ENCODE measurements at regions not wholly inside any gene's neighbourhood (a gene's known extent, or its start where the extent isn't known, plus 50 kb on each side); places are given as distances from the start of the nearest gene placed in this dataset.

DNA sequence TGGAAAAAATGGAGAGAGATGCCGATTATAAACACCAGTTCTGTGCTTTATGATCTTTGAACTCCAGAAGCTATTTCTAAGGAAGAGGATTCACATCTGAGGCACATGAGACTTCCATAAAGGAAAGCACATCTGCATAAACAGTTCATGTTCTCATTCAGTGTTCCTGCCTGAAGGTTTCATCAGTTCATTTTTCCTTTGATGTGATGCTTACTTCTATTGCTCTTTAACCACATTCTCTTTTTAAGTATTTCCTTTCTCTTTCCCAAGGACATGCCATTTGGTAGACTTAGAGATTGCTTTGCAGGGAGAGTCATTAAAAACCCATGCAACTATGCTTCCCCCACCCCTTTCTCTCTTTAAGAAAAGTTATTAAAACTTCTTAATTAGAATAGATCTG lies 387.0 kb upstream of the FLRT2 start:
- no peak overlapping the region for H3K4me3 Mint-ChIP-seq
- no peaks in the 10 kb centered on the region for H3K36me3 Mint-ChIP-seq (ENCODE audit: insufficient read depth)
- ATAC-seq = no peak
- H3K4me1 Mint-ChIP-seq (ENCODE audit: low read depth) = no peaks in the 10 kb centered on the region
- H3K27me3 Mint-ChIP-seq (ENCODE audit: low read depth) = no peaks in the 10 kb centered on the region
- H3K9me3 Mint-ChIP-seq = peaks cover 17% of the 10 kb centered on the region
- DNase-seq = no peak

DNA sequence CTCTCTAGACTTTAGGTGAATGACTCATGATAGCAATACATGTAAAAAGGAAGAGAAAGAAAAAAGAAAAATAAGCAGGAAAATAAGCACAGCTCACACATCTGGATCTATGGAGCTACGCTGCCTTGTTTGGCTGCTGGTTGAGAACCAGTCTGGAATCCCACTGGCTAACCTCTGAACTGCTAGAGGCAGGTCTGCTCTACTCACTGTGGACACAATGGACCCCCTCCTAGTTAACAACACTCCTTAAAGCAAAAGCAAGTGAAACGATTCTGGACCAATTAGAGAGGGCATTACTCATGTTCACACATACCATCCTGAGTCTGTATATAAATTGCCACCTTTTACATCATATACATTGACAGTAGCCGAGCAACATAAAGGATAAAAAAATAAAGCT lies 383.2 kb upstream of the FLRT2 start:
- Mint-ChIP-seq H3K36me3 (ENCODE audit: insufficient read depth) (no peaks in the 10 kb centered on the region), H3K4me3 (no peak overlapping the region), H3K4me1 (ENCODE audit: low read depth) (no peaks in the 10 kb centered on the region), H3K9me3 (peaks cover 14% of the 10 kb centered on the region), H3K27me3 (ENCODE audit: low read depth) (no peaks in the 10 kb centered on the region)
- DNase-seq = no peak
- ATAC-seq = no peak

DNA sequence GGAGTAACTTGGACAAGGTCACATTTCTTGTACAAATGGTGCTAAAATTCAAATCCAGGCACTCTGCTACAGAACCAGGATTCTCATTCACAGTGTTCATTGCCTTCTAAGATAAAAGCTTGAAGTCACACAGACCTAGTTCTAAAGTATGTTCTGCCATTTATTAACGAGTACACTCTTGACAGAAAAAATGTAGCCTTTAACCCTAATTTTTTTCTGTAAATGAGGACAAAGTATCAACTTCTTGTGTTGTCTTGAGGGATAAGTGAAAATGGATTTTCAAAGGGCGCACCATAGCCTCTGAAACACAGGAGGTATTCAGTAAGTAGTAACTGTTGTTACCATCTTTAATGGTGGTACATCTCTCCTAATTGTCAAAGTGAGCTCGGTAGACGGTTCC lies 379.8 kb upstream of the FLRT2 start:
- peaks cover 6% of the 10 kb centered on the region for H3K9me3 Mint-ChIP-seq

DNA sequence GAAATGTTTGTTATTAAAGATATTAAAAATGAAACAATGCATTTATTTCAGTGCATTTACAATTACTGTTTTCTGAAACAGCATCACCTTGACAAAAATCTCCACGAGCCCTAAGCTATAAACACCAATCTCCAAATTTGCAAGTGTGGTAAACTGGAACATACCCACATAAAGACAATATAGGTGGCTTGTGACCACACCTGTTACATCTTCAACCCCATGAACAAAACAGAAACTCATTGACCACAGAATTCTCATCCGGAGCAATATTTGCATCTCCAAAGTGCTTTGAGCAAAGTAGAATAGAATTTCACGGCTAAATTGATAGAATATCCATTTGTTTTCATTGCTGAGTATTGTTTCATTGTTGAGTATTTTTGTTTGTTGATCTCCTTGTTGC lies 375.2 kb upstream of the FLRT2 start:
- Mint-ChIP-seq H3K4me1 (ENCODE audit: low read depth) (no peaks in the 10 kb centered on the region), H3K4me3 (no peak overlapping the region), H3K36me3 (ENCODE audit: insufficient read depth) (no peaks in the 10 kb centered on the region), H3K27me3 (ENCODE audit: low read depth) (no peaks in the 10 kb centered on the region), H3K9me3 (peaks cover 11% of the 10 kb centered on the region)
- ATAC-seq (no peak), DNase-seq (no peak)

More for the DNA sequence above, 379.8 kb upstream of the FLRT2 start:
- no peak overlapping the region for H3K4me3 Mint-ChIP-seq
- H3K4me1 Mint-ChIP-seq (ENCODE audit: low read depth) = no peaks in the 10 kb centered on the region
- no peak for ATAC-seq
- DNase-seq = no peak
- no peaks in the 10 kb centered on the region for H3K27me3 Mint-ChIP-seq (ENCODE audit: low read depth)
- no peaks in the 10 kb centered on the region for H3K36me3 Mint-ChIP-seq (ENCODE audit: insufficient read depth)

DNA sequence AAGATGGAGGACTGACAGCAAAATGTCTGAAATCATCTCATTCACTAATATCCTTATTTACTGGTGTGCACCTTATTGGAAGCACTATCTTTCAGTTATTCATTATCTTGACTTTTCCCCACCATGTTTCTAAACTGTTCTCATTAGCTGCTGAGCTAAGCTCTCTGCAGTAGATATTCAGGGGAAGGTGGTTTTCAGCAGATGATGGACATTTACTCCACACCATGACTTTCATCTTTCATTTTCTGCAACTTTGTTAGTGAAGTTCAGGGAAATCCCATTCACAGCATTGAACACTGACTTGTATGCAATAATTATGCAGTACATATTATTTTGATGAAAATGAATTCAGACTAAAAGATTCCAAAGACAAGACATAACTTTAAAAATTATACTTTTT lies 373.6 kb upstream of the FLRT2 start:
- Mint-ChIP-seq H3K27me3 (ENCODE audit: low read depth) (no peaks in the 10 kb centered on the region), H3K9me3 (peaks cover 11% of the 10 kb centered on the region), H3K36me3 (ENCODE audit: insufficient read depth) (no peaks in the 10 kb centered on the region), H3K4me1 (ENCODE audit: low read depth) (no peaks in the 10 kb centered on the region), H3K4me3 (no peak overlapping the region)
- ATAC-seq (no peak), DNase-seq (no peak)

DNA sequence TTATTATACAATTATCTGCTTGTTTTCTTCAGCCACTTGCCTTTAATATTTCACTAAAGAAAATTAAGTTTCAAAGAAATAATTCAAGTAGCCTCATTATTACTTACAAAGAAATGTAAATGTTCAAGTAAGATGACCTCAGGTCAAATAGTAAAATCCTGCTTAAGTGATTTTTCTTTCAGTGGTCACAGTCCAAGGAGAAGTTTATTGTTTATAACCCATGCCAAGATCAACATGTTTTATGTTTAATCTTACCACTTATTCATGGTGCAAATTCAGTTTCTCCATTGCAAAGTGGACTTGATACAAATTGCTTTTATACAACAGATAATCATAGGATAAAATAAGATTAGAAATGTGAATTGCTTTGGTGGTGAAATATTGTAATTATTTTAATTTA lies 370.2 kb upstream of the FLRT2 start:
- no peak for ATAC-seq
- H3K4me3 Mint-ChIP-seq = no peak overlapping the region

DNA sequence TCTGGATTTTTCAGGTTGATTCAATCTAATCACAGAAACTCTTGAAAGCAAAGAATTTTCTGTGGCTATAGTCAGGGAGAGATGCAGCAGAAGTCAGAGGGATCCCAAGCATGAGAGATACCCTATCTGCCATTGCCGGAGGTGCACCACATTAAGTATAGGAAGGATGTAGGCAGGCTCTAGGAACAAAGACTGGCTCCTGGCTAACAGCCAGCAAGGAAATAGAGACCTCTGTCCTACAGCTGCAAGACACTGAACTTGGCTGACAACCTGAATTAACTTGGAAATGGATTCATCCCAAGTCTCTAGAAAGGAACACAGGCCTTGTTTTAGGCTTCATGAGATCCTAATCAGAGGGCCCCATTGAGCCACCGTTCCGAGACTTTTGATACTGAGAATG lies 364.9 kb upstream of the FLRT2 start:
- ATAC-seq = no peak
- Mint-ChIP-seq H3K4me1 (ENCODE audit: low read depth) (no peaks in the 10 kb centered on the region), H3K9me3 (peaks cover 17% of the 10 kb centered on the region), H3K36me3 (ENCODE audit: insufficient read depth) (no peaks in the 10 kb centered on the region), H3K4me3 (no peak overlapping the region), H3K27me3 (ENCODE audit: low read depth) (no peaks in the 10 kb centered on the region)
- no peak for DNase-seq

More for the DNA sequence above, 370.2 kb upstream of the FLRT2 start:
- no peak for DNase-seq
- Mint-ChIP-seq H3K9me3 (peaks cover 28% of the 10 kb centered on the region), H3K36me3 (ENCODE audit: insufficient read depth) (no peaks in the 10 kb centered on the region), H3K4me1 (ENCODE audit: low read depth) (no peaks in the 10 kb centered on the region), H3K27me3 (ENCODE audit: low read depth) (no peaks in the 10 kb centered on the region)

DNA sequence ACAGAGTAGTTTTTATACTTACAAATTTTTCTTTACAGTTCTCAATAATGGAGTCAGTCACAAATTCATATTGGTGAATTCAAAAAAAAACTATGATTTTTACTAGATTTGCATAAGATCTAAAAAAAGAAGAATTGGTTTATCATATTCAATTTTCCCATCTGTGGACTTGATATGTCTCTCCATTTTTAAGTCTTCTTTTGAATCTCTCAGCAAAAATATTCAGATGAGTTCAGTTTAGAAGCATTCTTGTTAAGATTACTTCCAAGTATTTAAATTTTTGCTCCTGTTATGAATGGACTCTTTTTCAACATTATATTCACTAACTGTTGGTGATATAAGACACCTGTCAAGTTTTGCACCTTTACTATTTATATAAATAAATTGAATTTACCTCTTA lies 360.6 kb upstream of the FLRT2 start:
- no peaks in the 10 kb centered on the region for H3K36me3 Mint-ChIP-seq (ENCODE audit: insufficient read depth)
- peaks cover 9% of the 10 kb centered on the region for H3K9me3 Mint-ChIP-seq
- DNase-seq (no peak), ATAC-seq (no peak)
- no peak overlapping the region for H3K4me3 Mint-ChIP-seq
- H3K4me1 Mint-ChIP-seq (ENCODE audit: low read depth) = no peaks in the 10 kb centered on the region
- H3K27me3 Mint-ChIP-seq (ENCODE audit: low read depth) = no peaks in the 10 kb centered on the region

DNA sequence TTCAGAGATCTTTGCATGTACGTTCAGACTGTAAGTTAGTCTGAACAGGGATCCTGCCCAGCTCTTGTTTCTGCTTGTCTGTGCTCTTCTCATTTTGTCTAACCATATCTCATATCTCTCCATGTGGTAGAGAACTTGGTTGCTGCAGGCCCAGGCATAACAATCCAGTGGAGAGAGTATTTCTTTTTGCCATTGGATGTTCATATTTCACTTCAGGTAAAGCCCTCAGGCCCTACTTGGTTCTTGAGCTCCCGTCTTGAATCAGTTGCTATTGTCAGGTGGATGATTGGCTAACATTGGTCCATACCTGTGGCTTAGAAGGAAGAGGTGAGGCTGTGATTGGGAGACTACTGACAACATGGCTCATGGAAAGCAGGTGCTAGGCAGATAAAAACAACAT lies 357.7 kb upstream of the FLRT2 start:
- Mint-ChIP-seq H3K27me3 (ENCODE audit: low read depth) (no peaks in the 10 kb centered on the region), H3K4me3 (no peak overlapping the region), H3K9me3 (peaks cover 17% of the 10 kb centered on the region), H3K4me1 (ENCODE audit: low read depth) (no peaks in the 10 kb centered on the region), H3K36me3 (ENCODE audit: insufficient read depth) (no peaks in the 10 kb centered on the region)
- ATAC-seq (no peak), DNase-seq (no peak)

DNA sequence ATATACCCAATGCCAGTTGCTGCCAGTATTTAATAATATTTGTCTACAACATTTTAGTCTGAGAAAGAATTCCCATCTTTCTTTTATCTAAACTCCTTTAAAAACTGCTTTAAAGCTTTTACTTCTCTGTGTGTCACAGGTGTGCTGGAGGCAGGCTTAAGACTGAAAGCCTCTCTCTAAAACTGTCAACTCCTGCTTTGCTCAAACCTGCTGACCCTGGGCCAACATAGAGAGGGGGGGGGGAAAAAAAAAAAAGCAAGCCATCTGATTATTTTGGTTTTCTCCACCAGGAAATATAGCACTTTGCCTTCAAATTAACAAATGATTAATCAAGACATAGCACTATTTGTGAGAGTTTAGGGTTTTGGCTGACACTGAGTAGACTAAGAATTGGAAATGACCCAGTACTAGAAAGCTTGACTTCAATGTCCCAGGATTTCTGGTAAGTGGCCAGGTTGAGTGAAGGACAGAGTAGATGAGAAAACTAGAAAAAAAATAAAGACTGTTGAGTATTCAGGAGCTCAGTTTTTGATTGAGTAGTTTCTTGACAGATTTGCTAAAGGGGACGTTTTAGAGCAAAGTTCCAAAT lies 357.0 kb upstream of the FLRT2 start:
- peaks cover 21% of the 10 kb centered on the region for H3K9me3 Mint-ChIP-seq
- H3K36me3 Mint-ChIP-seq (ENCODE audit: insufficient read depth) = no peaks in the 10 kb centered on the region
- H3K4me1 Mint-ChIP-seq (ENCODE audit: low read depth) = no peaks in the 10 kb centered on the region
- ATAC-seq (no peak), DNase-seq (no peak)
- no peak overlapping the region for H3K4me3 Mint-ChIP-seq
- H3K27me3 Mint-ChIP-seq (ENCODE audit: low read depth) = no peaks in the 10 kb centered on the region

DNA sequence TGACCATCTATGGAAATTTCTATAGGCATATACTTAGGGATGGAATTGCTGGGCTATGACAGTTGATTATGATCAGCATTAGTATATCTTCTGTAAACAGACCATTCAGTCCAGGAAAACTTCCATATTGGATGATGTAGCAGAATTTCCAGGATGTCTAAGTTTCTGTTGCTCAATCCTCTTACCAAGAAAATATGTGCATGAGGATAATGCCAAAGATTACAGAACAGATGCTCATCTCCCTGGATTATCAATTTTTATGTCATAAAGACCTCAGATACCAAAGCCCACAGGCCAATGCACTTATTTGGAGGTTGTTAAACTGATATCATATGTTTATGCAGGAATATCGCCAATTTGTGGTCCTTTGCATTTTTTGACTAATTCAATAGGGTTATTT lies 354.4 kb upstream of the FLRT2 start:
- no peak overlapping the region for H3K4me3 Mint-ChIP-seq
- ATAC-seq = no peak
- no peaks in the 10 kb centered on the region for H3K27me3 Mint-ChIP-seq (ENCODE audit: low read depth)
- no peaks in the 10 kb centered on the region for H3K36me3 Mint-ChIP-seq (ENCODE audit: insufficient read depth)
- H3K9me3 Mint-ChIP-seq = peaks cover 21% of the 10 kb centered on the region
- H3K4me1 Mint-ChIP-seq (ENCODE audit: low read depth) = no peaks in the 10 kb centered on the region
- no peak for DNase-seq

DNA sequence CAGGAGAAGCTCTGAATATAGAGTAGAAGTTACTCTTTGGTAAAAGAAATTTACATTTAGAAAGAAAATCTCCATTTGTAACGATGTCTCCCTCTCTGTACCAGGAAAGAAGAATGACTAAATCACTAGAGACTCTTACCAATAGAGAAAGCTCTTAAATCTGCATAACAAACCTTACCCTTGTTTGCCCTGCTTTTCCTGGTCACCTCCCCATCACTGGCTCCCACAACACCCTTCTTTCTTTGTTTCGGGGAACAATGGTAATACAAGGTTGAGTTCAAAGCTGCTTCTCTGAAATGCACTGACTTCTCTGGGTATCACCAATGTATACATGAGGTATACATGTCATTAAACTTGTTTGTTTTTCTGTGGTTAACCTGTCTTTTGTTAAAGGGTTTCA lies 351.1 kb upstream of the FLRT2 start:
- DNase-seq (no peak), ATAC-seq (no peak)
- H3K4me1 Mint-ChIP-seq (ENCODE audit: low read depth) = no peaks in the 10 kb centered on the region
- H3K4me3 Mint-ChIP-seq = no peak overlapping the region
- H3K27me3 Mint-ChIP-seq (ENCODE audit: low read depth) = no peaks in the 10 kb centered on the region
- peaks cover 17% of the 10 kb centered on the region for H3K9me3 Mint-ChIP-seq
- no peaks in the 10 kb centered on the region for H3K36me3 Mint-ChIP-seq (ENCODE audit: insufficient read depth)

DNA sequence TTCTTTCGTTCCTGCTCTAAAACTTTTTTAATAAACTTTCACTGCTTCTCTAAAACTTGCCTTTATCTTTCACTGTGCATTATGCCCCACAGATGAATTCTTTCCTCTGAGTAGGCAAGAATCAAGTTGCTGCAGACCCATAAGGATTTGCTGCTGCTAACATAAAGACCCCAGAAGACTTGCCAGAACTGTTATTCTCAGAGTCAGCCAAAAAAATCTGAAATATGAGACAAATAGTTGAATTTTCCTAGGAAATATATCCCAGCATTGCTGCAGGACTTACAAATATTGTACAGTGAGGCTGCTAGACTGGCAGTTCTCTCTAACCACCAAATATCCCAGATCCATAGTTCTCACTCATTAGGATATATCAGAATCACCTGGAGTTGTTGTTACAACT lies 349.1 kb upstream of the FLRT2 start:
- DNase-seq (no peak), ATAC-seq (no peak)
- Mint-ChIP-seq H3K4me3 (no peak overlapping the region), H3K36me3 (ENCODE audit: insufficient read depth) (no peaks in the 10 kb centered on the region), H3K4me1 (ENCODE audit: low read depth) (no peaks in the 10 kb centered on the region), H3K9me3 (peaks cover 15% of the 10 kb centered on the region), H3K27me3 (ENCODE audit: low read depth) (no peaks in the 10 kb centered on the region)

DNA sequence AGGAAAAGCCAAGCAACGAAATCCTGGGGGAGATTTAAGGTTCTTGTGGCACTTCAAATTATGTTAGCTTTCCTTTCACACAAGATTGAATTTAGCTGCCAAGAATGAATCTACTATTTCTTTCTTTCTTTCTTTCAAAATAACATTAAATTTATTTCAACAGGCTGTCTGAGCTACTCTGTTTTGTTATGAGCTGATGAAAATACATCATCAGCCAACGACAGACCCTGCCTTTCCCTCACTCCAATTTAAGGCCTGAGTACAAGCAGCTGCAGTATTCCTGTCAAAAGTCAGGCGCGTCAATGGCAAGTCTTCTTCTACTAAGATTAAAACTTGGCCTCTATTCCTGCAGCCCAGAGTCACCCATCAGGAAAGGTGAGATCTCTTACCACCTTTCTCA lies 347.7 kb upstream of the FLRT2 start:
- no peak overlapping the region for H3K4me3 Mint-ChIP-seq
- ATAC-seq = no peak

DNA sequence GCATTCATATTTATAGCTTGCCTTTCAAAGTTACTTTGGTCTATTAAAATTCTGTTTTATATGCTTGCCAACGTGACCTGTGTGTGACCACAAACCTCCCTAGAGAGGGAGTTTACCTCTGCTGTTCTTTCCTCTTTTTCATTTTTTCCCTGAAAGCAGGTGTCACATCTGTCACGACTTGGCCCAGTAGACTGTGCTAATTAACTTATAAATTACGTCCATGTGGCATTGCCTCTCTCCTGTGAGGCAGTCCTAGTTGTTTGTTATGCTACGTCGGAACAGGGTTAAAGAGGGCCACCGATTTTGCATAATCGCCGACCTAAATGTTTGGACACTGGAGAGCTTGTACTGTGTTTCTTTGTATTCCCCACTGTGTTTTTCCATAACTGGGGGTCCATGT lies 343.9 kb upstream of the FLRT2 start:
- ATAC-seq (no peak), DNase-seq (no peak)
- Mint-ChIP-seq H3K4me3 (no peak overlapping the region), H3K27me3 (ENCODE audit: low read depth) (no peaks in the 10 kb centered on the region), H3K4me1 (ENCODE audit: low read depth) (no peaks in the 10 kb centered on the region), H3K36me3 (ENCODE audit: insufficient read depth) (no peaks in the 10 kb centered on the region), H3K9me3 (peaks cover 20% of the 10 kb centered on the region)

More for the DNA sequence above, 347.7 kb upstream of the FLRT2 start:
- DNase-seq = no peak
- peaks cover 16% of the 10 kb centered on the region for H3K9me3 Mint-ChIP-seq
- no peaks in the 10 kb centered on the region for H3K36me3 Mint-ChIP-seq (ENCODE audit: insufficient read depth)
- H3K4me1 Mint-ChIP-seq (ENCODE audit: low read depth) = no peaks in the 10 kb centered on the region
- no peaks in the 10 kb centered on the region for H3K27me3 Mint-ChIP-seq (ENCODE audit: low read depth)

DNA sequence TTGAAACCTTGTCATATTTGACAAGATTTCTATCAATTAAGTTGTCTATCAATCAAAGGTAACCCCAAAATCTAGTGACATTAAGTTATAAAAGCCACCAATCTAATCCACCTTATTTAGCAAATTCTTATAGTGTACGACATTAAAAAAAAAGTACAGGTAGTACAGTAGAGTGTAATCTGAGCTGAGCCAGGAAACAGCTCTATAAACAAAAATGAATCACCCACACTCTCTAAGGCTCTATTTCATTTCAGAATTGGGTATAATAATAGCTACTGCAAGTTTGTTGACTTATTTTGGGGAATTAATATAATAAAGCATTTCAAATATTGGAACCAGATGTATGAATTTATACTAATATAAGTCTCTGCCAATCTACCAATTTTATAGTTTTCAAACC lies 342.4 kb upstream of the FLRT2 start:
- no peaks in the 10 kb centered on the region for H3K36me3 Mint-ChIP-seq (ENCODE audit: insufficient read depth)
- no peak overlapping the region for H3K4me3 Mint-ChIP-seq
- no peaks in the 10 kb centered on the region for H3K4me1 Mint-ChIP-seq (ENCODE audit: low read depth)
- peaks cover 16% of the 10 kb centered on the region for H3K9me3 Mint-ChIP-seq
- H3K27me3 Mint-ChIP-seq (ENCODE audit: low read depth) = no peaks in the 10 kb centered on the region
- DNase-seq (no peak), ATAC-seq (no peak)
